Esophagus squamous epithelium (tissue), 4 donors: ENCODE measurements at regions not wholly inside any gene's neighbourhood (a gene's known extent, or its start where the extent isn't known, plus 50 kb on each side); places are given as distances from the start of the nearest gene placed in this dataset.

ENCODE experiments used
- CTCF ChIP-seq, 6 experiments: fragments of 450-650 bp in 4 of 6; fragments of 200-600 bp in 2 of 6; sonication (generic) in 2 of 6; IDR thresholded peaks; one replicate each; pipeline ENCODE4 v1.5.1; 2016 to 2019; ENCODE audit warnings: antibody characterized with exemption in 6 of 6, mild to moderate bottlenecking in 4 of 6, moderate library complexity in 4 of 6
- POLR2A ChIP-seq, 4 donors: fragments of 450-650 bp; IDR thresholded peaks; one replicate each; pipeline ENCODE4 v1.6.1; 2017; ENCODE audit warnings: antibody characterized with exemption in 4 of 4, mild to moderate bottlenecking in 4 of 4, moderate library complexity in 3 of 4

GRCh38 chr9:95383185-95383676 is 65.7 kb upstream of the FANCC start:
- TF ChIP-seq POLR2A (IDR thresholded peaks at IDR 0.05): no peak
- TF ChIP-seq CTCF (IDR thresholded peaks at IDR 0.05): no peak
